Kidney tubule cell (primary cell): ENCODE measurements at regions not wholly inside any gene's neighbourhood (a gene's known extent, or its start where the extent isn't known, plus 50 kb on each side); places are given as distances from the start of the nearest gene placed in this dataset.
"Not testable (repeated sequence)": the region's sequence is repeated elsewhere in the genome, so short reads cannot be mapped to it uniquely, and the experiment has no call there.

ENCODE experiments used
- DNase-seq: peaks from one replicate; pipeline ENCODE4 v3.0.0-alpha.2; 2018; ENCODE audit warnings: low spot score

DNA sequence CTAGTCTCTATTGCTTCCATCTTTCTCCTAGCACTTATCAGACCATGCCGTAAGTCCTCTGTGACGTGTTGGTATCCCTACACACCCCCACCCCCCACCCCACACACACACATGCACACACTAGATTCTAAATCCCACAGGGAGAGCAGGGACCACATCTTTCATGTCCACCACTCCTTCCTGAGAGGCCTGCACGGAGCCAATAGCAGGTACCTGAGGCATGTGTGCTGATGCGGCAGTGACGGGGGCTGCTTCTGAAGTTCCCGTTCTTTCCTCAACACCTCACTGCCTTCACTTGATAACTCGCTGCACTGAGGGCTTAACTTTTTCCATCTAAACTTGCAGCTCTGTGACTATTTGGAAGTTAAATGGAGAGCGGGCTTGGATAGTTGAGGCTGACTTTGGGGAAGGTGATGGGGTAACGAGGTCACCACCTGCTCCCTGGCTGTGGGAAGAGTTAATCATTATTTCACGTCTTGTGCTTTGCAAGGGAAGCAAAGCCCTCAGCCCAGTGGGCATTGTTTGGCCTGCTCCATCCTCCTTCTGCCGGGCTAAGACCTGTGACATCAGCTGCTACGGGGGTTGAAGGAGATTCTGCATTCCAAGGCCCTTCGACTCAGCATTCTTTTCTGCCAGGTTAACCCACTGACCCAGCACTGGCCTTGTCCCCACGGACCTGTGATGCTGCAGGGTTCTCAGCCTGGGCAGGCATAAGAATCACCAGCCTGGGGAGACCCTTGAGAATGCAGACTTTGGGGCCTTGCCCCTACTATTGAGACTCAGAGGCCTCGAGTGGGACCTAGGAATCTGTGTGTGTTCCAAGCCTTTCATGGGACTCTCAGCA lies 187.8 kb downstream of the ANKRD60 start:
- peak; percentile 74 for DNase-seq

DNA sequence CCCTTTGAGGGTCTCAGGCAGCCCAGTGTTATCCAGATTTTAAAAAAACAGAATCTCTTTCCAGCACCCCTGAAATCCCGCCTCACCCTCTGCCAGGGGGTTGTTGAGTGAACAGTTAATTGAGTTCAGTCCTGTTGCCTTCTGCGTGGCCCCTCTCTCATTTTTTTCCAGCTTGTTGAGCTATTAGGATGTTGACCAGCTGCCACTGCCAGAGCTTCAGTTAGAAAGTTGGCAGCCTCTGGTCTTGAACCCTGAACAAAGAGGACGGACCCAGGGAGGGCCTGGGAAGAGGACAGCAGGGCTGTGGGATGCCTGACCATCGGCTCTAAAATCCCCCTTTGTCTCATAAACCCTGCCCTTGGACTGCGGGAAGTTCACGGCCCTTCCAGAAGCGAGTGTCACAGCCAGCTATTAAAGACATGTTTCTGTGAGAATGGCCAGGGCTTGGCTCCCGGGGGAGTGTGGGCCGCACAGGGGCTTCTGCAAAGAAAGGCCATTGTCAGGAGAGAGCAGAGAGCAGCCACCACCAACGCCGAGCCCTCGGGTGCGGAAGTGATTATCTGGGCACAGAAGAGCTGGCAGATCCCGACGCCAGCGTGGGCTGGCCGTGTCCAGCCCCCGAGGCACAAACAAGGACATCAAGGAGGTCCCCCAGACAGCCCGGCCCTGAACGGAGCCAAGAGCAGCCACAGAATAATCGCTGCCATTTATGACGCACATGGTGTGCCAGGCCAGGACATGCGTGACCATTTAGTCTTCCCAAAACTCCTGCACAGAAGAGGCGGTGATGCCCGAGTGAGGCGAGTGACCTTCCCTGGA lies 189.0 kb downstream of the ANKRD60 start:
- no peak for DNase-seq

DNA sequence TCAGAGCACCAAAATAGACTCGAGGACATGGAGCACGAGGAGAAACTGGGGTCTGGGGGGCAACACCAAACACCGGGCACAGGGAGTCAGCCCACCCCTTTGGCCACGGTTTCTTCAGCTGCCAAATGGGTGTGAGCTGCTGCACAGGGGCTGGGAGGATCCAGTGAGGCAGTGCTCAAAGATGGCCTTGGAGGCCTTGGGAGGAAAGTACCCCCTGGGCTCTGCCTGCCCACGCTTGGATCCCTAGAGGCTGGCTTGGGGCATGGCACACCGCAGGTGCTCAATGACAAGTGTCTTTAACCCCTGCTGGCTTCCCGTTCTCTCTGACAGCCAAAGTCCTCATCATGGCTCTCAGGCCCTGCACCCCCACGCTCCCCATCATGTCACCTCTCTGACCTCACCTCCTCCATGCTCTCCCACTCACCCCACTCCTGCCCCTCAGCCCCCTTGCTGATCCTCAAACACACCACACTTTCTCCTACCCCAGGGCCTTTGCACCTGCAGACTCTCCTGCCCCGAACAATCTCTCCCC lies 190.3 kb downstream of the ANKRD60 start:
- no peak for DNase-seq

DNA sequence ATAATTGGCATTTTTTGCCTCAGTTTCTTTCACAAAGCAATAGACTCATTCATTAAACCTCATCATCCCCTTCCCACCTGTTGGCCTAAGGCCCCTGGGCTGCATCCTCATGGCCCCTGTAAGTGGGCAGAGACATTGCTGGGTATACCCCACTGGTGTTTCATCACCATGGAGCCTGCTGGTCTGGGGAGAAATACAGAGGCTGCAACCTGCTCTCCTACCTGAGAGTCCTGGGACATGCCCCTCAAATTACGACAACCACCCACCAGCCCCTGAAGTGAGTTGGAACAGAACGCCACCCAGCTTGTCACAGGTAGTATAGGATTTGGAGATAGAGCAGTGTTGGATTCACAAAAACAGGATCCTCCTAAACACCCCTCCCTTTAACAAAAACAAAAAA lies 190.8 kb downstream of the ANKRD60 start:
- DNase-seq, result no peak

DNA sequence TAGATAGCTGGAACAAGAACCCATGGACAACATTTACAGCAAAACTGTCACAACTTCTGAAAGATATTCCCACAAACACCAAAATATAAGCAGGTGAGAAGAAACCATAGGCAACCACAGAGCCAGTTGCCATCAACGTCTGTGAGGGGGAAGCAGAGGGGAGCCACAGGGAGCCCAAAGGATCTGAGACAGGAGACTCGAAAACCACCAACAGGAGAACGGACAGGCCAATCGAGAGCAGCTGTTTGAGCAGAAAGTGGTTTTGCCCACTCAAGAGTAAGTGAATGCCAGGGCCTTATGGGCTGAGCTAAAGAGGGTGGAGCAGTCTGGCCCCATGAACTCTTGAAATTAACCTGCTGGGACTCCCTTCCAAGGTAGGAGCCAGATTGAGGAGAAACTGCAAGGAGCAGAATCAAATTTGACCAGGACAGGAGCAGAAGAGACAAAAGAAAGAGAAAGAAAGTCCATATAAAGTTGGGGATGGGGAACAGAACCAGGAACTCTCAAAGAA lies 195.4 kb downstream of the ANKRD60 start:
- DNase-seq, result no peak

DNA sequence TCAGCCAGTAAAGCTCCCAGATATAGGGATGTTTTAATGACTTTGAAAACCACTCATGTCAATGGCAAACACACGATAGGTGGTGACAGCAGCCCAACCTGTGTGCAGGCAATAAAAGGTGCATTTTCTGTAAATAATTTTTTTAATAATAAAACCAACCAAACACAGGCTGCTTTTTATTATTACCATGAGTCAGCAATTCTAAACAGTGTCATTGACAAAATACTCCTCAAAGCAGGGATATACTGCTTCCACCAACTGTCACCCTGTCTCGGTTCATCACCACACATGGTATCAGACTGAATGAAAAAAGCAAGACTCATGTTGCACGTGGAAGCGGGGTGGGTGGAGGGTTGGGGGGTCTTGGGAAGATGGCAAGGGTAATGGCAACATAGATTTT lies 195.9 kb downstream of the ANKRD60 start:
- no peak for DNase-seq

DNA sequence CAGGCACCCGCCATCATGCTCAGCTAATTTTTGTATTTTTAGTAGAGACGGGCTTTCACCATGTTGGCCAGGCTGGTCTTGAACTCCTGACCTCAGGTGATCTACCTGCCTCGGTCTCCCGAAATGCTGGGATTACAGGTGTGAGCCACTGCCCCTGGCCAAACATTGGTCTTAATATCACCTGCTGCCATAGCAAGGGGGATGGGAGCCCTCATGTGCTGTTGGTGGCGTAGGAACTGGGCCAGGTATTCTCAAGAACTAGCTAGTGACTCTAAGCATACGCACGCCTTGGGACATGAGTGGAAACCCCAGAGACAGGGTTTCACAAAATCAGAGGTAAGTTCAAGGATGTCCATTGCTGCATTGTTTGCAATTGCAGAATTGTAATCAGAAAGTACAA lies 197.1 kb downstream of the ANKRD60 start:
- not testable (repeated sequence) for DNase-seq

DNA sequence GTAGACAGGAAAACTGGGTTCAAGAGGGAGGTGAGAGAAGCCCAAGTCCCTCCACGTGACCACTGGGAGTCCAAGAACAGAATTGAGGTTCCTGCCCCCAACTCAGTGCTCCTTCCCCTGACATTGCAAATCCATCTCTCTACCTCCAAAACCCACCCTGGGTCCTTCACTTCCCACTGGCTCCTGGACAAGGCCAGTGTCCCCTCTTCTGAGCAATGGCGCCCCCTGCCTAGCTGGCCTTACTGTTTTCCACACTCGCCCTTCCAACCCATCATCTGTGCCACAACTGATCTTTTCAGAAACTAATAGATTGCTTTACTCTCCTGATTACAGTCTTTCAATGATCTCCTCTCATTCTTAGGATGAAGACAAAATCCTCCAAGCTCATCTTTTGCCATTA lies 200.3 kb downstream of the ANKRD60 start:
- no peak for DNase-seq

DNA sequence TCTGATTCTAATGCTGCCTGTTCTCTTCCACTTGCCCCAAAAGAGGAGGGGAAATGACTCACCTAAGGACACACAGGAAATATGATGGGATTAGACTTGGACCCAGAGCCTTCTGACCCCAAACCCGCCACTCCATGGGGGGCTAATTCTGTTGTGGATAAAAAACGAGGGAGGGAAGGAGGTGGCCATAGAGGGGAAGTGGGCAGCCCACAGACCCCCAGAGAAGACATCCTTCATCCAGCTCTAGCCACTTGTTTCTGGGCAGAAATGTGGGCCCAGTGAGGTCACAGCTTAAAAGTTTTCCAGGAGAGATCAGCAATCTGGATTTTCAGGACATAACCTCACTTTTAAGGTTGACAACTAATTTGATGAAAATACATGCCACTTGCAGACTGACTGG lies 202.1 kb downstream of the ANKRD60 start:
- no peak for DNase-seq

DNA sequence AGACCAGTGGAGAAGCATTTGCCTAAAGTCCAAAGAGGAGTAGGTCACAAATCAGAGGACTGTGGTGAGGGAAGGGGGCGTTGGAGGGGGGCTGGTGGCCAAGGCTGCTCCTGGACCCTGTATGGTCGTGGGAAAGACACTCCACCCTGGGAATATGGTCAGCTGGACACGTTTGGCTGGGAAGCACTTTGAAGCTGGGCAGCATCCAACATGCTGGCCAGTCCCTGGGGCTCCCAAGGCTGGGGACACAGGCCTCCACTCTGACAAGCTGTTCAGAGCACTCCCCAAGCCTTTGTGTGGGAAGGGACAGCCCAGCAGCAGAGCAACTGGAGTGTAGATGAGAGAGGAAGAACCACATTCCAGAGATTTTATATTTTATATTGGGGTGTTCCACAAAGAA lies 203.2 kb downstream of the ANKRD60 start:
- DNase-seq, result no peak

DNA sequence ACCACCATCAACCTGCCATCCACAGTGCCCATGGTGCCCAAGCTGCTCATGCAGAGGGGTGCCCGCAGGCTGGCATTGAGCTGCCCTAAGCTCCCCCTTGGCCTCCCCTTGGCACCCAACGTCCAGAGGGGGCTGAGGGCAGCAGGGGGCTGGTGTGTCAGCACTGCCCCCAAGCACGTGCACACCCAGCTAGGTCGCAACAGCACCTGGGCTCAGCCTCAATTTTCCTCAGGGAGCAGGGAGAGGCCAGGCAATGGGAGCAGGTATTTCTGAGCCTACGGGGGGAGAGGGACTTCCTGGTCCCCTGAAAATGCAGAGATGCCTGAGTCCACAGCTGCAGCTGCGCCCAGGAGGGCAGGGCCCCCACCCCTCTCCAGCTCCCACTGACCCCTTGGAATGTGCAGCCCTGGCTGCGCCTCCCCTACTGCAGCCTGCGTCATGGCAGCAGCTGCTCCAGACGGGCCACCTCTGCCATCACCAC lies 204.2 kb downstream of the ANKRD60 start:
- no peak for DNase-seq

DNA sequence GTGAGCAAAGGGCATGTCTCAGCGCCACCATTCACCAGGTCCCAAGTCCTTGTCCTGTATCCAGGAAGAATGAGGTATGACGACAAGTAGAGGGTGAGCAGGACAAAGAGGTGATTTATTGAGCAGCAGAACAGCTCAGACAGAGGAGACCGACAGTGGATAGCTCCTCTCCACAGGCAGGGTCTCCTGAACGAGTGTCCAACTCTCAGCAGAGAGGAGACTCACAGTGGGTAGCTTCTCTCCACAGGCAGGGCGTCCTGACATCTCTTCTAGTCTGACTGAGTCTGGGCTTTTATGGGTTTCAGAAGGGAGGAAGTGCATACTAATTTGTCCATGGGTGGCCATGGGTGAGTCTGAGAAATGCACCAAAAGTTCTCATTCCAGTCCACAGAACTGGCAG lies 204.7 kb downstream of the ANKRD60 start:
- no peak for DNase-seq

DNA sequence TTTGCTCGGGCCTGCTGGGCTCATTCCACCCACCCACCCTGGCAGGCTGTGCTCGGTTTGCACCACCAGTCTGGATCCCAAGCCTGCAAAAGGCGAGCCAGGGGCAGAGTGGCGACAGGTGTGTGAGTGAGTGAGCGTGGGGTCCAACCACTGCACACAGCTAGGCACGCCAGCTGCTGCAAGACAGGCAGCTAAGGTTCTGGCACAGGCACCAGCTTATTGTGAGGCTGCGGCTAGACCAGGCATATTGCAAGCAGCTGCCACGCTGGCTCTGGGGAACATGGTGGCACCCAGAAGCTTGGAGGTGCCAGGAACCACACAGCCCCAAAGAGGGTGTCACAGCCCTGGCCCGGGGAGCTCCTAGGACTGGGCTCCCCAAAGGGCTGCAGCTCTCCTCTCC lies 205.1 kb downstream of the ANKRD60 start:
- DNase-seq, result no peak

DNA sequence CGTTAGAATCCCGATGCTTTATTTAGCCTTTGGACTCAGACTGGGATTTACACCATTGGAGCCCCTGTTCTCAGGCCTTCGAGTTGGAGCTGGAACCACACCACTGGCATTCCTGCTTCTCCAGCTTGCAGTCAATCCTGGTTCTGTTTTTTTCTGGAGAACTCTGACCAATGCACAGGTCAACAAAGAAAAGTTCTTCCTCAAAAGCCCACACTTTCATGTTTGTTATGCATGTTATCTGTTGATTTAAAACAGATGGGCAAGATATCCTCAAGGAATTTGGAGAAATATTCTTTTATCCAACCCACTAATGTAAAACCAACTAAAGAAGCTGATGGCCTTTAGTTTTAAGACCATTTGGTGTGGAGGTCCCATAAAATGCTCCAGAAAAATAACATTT lies 205.7 kb downstream of the ANKRD60 start:
- DNase-seq, result no peak

DNA sequence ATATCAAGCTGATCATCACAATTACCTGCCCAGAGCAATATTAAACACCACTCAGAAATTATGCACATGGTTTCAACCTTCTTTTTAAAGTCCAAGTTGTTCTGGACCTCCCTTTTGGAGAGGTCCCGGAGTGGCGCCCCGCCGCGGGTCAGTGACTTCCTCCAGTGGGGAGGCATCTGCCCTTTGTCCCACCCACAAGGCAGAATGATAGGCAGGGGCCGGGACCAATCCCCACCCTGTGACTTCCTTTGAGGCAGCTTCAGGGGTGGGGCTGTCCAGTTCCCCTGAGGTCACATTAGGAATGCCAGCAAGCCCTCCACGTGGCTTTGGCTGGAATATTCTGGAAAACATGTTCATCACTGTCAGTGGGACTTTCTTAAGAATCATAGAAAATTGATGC lies 207.0 kb downstream of the ANKRD60 start:
- DNase-seq, result peak; percentile 23

DNA sequence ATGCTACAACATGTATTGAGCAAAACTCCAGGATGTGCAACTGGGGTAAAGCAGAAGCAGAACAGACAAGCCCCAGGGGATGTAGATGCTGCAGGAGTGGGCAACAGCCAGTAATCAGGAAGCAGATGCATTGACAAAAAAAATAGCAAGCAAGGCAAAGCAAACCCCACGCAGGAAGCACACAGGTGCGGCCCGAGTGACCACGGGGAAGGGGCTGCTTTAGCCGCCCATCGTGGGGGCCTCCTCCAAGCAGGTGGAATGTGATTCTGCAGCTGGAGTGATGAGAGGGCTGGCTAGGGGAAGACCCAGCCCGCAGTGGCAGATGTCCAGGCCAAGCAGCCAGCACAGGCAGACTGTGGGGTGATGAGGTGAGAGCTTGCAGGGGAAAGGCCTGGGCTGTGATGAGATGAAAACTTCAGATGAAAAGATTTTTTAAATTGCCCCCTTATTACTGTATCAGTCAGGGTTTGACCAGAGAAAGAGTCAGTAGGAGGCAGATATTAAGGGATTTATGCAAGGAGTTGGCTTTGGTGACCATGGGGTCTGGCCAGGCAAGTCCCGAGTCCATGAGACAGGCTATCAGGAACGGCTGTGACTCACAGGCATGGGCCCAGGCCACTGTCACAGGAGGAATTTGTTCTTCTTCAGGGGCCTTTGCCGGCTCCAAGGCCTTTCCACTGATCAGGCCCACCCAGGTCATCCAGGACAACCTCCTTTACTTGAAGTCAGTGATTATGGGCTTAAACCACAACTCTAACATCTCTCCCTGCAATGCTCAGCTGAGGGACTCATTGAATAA lies 207.6 kb downstream of the ANKRD60 start:
- no peak for DNase-seq

DNA sequence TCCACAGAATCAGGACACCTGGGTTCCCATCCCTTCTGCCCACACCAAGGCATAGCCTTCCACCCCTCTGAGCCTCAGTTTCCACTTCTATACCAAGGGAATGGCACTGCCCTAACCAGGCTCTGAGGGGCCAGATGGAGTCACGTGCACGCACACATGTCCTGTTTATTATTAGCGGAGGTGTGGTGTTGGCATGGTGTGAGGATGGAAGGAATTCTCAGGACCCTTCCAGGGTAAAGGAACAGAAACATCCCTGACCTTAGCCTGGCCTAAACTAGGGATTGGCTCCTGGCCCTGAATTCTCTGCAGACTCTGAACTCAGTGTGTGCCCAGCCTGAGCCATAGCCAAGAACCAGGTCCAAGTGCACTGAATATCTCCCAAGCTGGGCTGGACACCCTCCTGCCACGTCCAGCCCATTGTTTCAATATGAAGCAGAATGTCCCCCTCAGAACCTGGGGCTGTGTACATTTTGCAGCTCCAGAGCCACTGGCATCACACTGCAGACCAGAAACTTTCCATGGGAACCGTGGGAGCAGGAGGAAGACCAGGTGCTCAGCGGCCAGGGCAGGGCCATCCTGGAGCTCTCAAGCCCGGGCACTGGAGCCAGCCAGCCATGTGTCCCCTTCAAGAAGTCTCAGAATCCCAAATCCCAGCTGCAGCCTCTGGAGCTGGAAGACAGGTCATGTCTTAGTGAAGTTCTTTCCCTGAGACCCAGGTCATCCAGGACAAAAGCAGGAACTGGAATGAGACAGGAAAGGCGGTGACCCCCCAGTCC lies 208.4 kb downstream of the ANKRD60 start:
- DNase-seq, result no peak

DNA sequence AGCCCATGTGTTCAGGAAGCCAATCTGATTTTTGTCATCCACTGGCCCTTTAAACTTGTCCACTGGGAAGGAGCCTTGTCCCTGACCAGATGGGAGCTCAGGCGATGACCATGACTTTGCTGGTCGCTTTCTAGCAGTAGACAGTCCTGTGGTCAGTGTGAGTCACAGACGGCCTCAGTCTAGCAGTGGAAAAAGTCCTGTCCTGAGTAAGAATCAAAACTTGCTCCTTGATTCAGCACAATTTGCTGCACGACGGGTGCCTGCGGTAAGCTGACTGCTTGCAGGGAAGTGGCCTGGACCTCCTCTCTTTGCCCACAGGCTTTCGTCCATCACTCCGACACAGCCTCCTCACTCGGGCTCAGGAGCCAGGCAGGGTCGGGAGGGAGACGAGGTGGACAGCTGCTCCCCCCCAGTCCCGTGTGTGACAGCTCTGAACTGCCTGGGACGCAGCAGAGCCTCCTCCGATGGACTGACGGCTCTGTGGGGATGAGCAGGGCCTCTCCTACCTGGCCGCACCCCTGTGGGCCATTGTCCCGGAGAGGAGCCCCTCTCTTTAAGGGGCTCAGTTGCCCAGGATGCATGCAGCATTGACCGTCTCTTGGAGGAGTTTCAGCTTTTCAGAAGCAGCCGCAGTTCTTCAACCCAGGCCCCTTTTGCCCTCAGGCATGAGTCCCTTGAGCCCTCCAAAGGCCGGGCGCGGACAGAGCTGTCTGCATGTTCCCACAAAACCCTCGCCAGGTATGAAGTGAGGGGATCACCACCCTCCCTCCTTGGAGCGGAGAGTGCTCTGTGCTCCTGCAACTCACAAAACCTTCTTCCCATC lies 209.2 kb downstream of the ANKRD60 start:
- DNase-seq, result peak; percentile 93

DNA sequence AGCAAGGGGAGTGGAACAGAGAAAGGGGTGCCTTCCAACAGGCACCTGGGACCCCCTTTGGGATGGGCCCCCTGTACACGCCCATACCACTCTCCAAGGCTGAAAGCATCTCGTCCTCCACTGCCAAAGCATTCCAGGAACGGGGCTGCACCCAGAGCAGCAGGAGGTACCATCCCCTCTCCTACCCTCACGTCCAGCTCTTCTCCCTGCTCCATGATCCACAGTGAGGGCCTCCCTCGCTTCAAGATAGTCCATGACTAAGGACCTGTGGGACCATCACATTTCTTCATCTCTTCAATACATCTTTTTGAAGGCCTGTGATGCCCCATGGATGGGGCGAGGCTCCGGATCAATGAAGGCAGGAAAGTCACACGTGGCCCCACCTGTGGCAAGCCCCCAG lies 209.9 kb downstream of the ANKRD60 start:
- no peak for DNase-seq

DNA sequence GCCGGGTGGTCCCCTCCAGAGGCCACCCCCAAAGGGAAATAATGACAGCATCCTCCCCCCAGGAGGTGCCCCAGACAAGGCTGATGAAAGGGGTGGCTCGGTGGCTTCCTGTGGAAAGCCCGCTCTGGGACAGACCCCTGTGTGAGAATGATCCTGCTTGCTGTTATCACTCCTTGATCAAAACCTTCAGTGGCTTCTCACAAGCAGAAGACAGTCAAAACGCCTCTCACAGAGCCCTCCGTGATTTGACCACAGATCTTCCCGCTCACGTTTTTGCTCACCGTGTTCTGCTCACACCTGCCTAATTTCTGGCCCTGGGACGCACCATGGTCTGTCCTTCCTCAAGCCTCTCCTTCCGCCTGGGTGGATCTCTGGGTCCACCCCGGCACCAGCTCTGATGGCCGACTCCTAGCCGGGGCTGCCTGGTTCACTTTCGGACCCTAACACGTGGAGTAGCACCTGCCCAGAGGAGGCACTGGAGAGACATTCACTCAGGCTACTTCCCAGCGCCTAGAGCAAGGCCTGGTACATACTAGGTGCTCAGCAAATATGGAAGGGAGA lies 210.4 kb downstream of the ANKRD60 start:
- DNase-seq, result no peak
